ENCODE measurements at regions not wholly inside any gene's neighbourhood (a gene's known extent, or its start where the extent isn't known, plus 50 kb on each side); places are given as distances from the start of the nearest gene placed in this dataset.
"Not testable (repeated sequence)": the region's sequence is repeated elsewhere in the genome, so short reads cannot be mapped to it uniquely, and the experiment has no call there.

GRCh38 chr12:20000229-20000849 is 368.0 kb upstream of the PDE3A start:
- DNase-seq, result no peak

- DNase-seq, result no peak
Measured at GRCh38 chr12:20003252-20003651, 365.1 kb upstream of the PDE3A start.

GRCh38 chr12:20004952-20005351 is 363.4 kb upstream of the PDE3A start:
- peak; percentile 65 for DNase-seq

GRCh38 chr12:20006871-20007730 is 361.2 kb upstream of the PDE3A start:
- peak; percentile 81 for DNase-seq

GRCh38 chr12:20009965-20010364 is 358.4 kb upstream of the PDE3A start:
- not testable (repeated sequence) for DNase-seq

- DNase-seq, result peak; percentile 35
Measured at GRCh38 chr12:20011200-20011599, 357.1 kb upstream of the PDE3A start.

- DNase-seq, result no peak
Measured at GRCh38 chr12:20017802-20018201, 350.5 kb upstream of the PDE3A start.

- DNase-seq, result no peak
Measured at GRCh38 chr12:20018406-20018805, 349.9 kb upstream of the PDE3A start.

GRCh38 chr12:20024194-20024593 is 344.1 kb upstream of the PDE3A start:
- DNase-seq, result peak; percentile 37

GRCh38 chr12:20028033-20028432 is 340.3 kb upstream of the PDE3A start:
- DNase-seq, result no peak

- no peak for DNase-seq
Measured at GRCh38 chr12:20030826-20031225, 337.5 kb upstream of the PDE3A start.

- no peak for DNase-seq
Measured at GRCh38 chr12:20039562-20039961, 328.8 kb upstream of the PDE3A start.

- DNase-seq, result no peak
Measured at GRCh38 chr12:20040184-20040583, 328.2 kb upstream of the PDE3A start.

- DNase-seq, result no peak
Measured at GRCh38 chr12:20040831-20041230, 327.5 kb upstream of the PDE3A start.

GRCh38 chr12:20044351-20044750 is 324.0 kb upstream of the PDE3A start:
- DNase-seq, result no peak

GRCh38 chr12:20044846-20045245 is 323.5 kb upstream of the PDE3A start:
- peak; percentile 38 for DNase-seq

GRCh38 chr12:20047901-20048300 is 320.4 kb upstream of the PDE3A start:
- no peak for DNase-seq

- DNase-seq, result peak; percentile 49
Measured at GRCh38 chr12:20050221-20050620, 318.1 kb upstream of the PDE3A start.

GRCh38 chr12:20053782-20054181 is 314.6 kb upstream of the PDE3A start:
- DNase-seq, result no peak

- DNase-seq, result no peak
Measured at GRCh38 chr12:20055856-20056255, 312.5 kb upstream of the PDE3A start.

- DNase-seq, result no peak
Measured at GRCh38 chr12:20057398-20057797, 310.9 kb upstream of the PDE3A start.

GRCh38 chr12:20063116-20063515 is 305.2 kb upstream of the PDE3A start:
- peak; percentile 80 for DNase-seq

- no peak for DNase-seq
Measured at GRCh38 chr12:20077618-20078017, 290.7 kb upstream of the PDE3A start.

GRCh38 chr12:20089077-20089476 is 279.3 kb upstream of the PDE3A start:
- DNase-seq, result no peak

All from fibroblast of skin of right quadriceps (primary cell).